A549 (cell line): ENCODE measurements at regions not wholly inside any gene's neighbourhood (a gene's known extent, or its start where the extent isn't known, plus 50 kb on each side); places are given as distances from the start of the nearest gene placed in this dataset.

Experiments
- ATAC-seq, 2 experiments: fragments of 200-7000 bp in 1 of 2; fragments of >200 bp in 1 of 2; cut with Nextera tagmentation in 1 of 2; cut with Tn5 transposase in 1 of 2; 3 replicates each; pipeline versions ENCODE4 v1.8.0 to v1.9.1; 2018 to 2020; ENCODE audit warnings: mild to moderate bottlenecking in 1 of 2, moderate library complexity in 1 of 2
- CTCF ChIA-PET: fragments of 300-600 bp; sonication (Branson Sonifier 250); formaldehyde crosslinking; extraction: SDS; loops from one replicate; lab custom pipeline; 2021; ENCODE audit warnings: antibody characterized with exemption, inconsistent platforms; lab: Yijun Ruan, JAX
- POLR2A ChIA-PET: fragments of 350-600 bp; formaldehyde crosslinking; extraction: SDS; loops from one replicate; lab custom pipeline; 2021; ENCODE audit warnings: antibody characterized with exemption, inconsistent platforms; lab: Yijun Ruan, JAX
- DNase-seq, 2 experiments: peaks; one replicate each; pipeline versions ENCODE4 v3.0.0 to v3.0.0-alpha.2; 2011 to 2016; ENCODE audit warnings: low read depth in 1 of 2, low spot score in 1 of 2
- FAIRE-seq: peaks from 2 replicates; lab custom pipeline; 2011; peaks lifted over from hg19 to GRCh38; lab: Jason Lieb, UNC
- H3K27ac ChIP-seq, 2 experiments: fragments of >200 bp; sonication (Bioruptor Twin); formaldehyde crosslinking; 3 replicates each; pipeline ENCODE4 v1.5.1; 2016 to 2017
- H3K4me1 ChIP-seq: fragments of >200 bp; sonication (Bioruptor Twin); formaldehyde crosslinking; 3 replicates; pipeline ENCODE4 v1.6.1; 2016
- H3K4me2 ChIP-seq: fragments of >200 bp; sonication (Bioruptor Twin); formaldehyde crosslinking; 3 replicates; pipeline ENCODE4 v1.6.1; 2016
- H3K4me3 ChIP-seq: fragments of >200 bp; sonication (Bioruptor Twin); formaldehyde crosslinking; 3 replicates; pipeline ENCODE4 v1.5.1; 2016
- H3K9me3 ChIP-seq: fragments of >200 bp; sonication (Bioruptor Twin); formaldehyde crosslinking; 3 replicates; pipeline ENCODE4 v1.6.1; 2016
- BCL3 ChIP-seq: fragments of >200 bp; sonication (Bioruptor Twin); formaldehyde crosslinking; IDR thresholded peaks from 3 replicates; pipeline ENCODE4 v1.6.1; 2016
- BHLHE40 ChIP-seq: IDR thresholded peaks from 2 replicates; pipeline ENCODE4 v1.6.1; 2012; ENCODE audit warnings: low read depth, low read length, inconsistent platforms
- CBX2 ChIP-seq: fragments of 200-600 bp; sonication (generic); IDR thresholded peaks from 2 replicates; pipeline ENCODE4 v1.6.1; 2016; ENCODE audit warnings: low read depth, mild to moderate bottlenecking, borderline replicate concordance
- CHD4 ChIP-seq: fragments of 200-600 bp; sonication (generic); IDR thresholded peaks from 2 replicates; pipeline ENCODE4 v1.6.1; 2016; ENCODE audit warnings: antibody characterized with exemption, mild to moderate bottlenecking, borderline replicate concordance
- EHF ChIP-seq: fragments of 250-450 bp; sonication (Bioruptor Pico); IDR thresholded peaks from 2 replicates; pipeline ENCODE4 v1.5.0; 2020; ENCODE audit warnings: mild to moderate bottlenecking
- ELK1 ChIP-seq: fragments of 150-350 bp; IDR thresholded peaks from 2 replicates; pipeline ENCODE4 v1.6.1; 2014; ENCODE audit warnings: low read depth, mild to moderate bottlenecking, low read length
- EP300 ChIP-seq, 2 experiments: fragments of >200 bp; sonication (Bioruptor Twin); formaldehyde crosslinking; IDR thresholded peaks; 2 replicates in 1 of 2; 3 replicates in 1 of 2; pipeline ENCODE4 v1.6.1; 2016 to 2017
- FOSL2 ChIP-seq, 2 experiments: fragments of 450-650 bp in 1 of 2; fragments of >200 bp in 1 of 2; sonication (Bioruptor Twin) in 1 of 2; formaldehyde crosslinking; IDR thresholded peaks; 2 replicates each; pipeline versions ENCODE4 v1.5.0 to v1.6.1; 2016 to 2020; ENCODE audit warnings: mild to moderate bottlenecking in 1 of 2, moderate library complexity in 1 of 2
- GATA3 ChIP-seq: IDR thresholded peaks from 2 replicates; pipeline ENCODE4 v1.6.1; 2012; ENCODE audit warnings: borderline replicate concordance
- HDAC2 ChIP-seq: fragments of 200-600 bp; sonication (generic); IDR thresholded peaks from 2 replicates; pipeline ENCODE4 v1.6.1; 2016
- HOXB13 ChIP-seq: fragments of 250-450 bp; sonication (Bioruptor Pico); IDR thresholded peaks from 2 replicates; pipeline ENCODE4 v1.5.0; 2020; ENCODE audit warnings: low read depth, mild to moderate bottlenecking, moderate library complexity
- JUNB ChIP-seq: fragments of >200 bp; sonication (Bioruptor Twin); formaldehyde crosslinking; IDR thresholded peaks from 2 replicates; pipeline ENCODE4 v1.6.1; 2016
- KDM1A ChIP-seq: fragments of 200-600 bp; sonication (generic); IDR thresholded peaks from 2 replicates; pipeline ENCODE4 v1.6.1; 2016; ENCODE audit warnings: low read depth, mild to moderate bottlenecking
- POLR2AphosphoS2 ChIP-seq: conservative IDR thresholded peaks from 2 replicates; pipeline ENCODE4 v1.6.1; 2012; ENCODE audit warnings: low read length, improper control_type of control experiment, inconsistent platforms
- RAD21 ChIP-seq, 2 experiments: fragments of >200 bp in 1 of 2; sonication (Bioruptor Twin) in 1 of 2; formaldehyde crosslinking in 1 of 2; IDR thresholded peaks in 1 of 2; conservative IDR thresholded peaks in 1 of 2; 2 replicates in 1 of 2; 3 replicates in 1 of 2; pipeline ENCODE4 v1.6.1; 2012 to 2018; ENCODE audit warnings: inconsistent platforms in 1 of 2
- RCOR1 ChIP-seq: fragments of 150-350 bp; IDR thresholded peaks from 2 replicates; pipeline ENCODE4 v1.6.1; 2014; ENCODE audit warnings: antibody characterized with exemption, low read length, low read depth
- REST ChIP-seq: fragments of 200-600 bp; sonication (generic); IDR thresholded peaks from 2 replicates; pipeline ENCODE4 v1.6.1; 2016; ENCODE audit warnings: antibody characterized with exemption, mild to moderate bottlenecking, moderate library complexity
- RFX5 ChIP-seq: fragments of 450-650 bp; IDR thresholded peaks from 2 replicates; pipeline ENCODE4 v1.7.1; 2014; ENCODE audit warnings: antibody characterized with exemption, mild to moderate bottlenecking, moderate library complexity
- RNF2 ChIP-seq: fragments of 200-600 bp; sonication (generic); IDR thresholded peaks from 2 replicates; pipeline ENCODE4 v1.6.1; 2016; ENCODE audit warnings: low read depth, mild to moderate bottlenecking, antibody characterized with exemption, moderate library complexity, borderline replicate concordance
- ZC3H11A ChIP-seq: fragments of 450-650 bp; IDR thresholded peaks from 2 replicates; pipeline ENCODE4 v1.6.1; 2014; ENCODE audit warnings: antibody characterized with exemption, mild to moderate bottlenecking
- WGBS: methylation state at CpG from one replicate; pipeline ENCODE4 v1.1.6; 2017; ENCODE audit errors: missing lambda C conversion rate; 5-methylcytosine and 5-hydroxymethylcytosine counted together

- H3K27ac ChIP-seq: no peak overlapping the region
- DNase-seq: no peak
- no peak overlapping the region for H3K4me3 ChIP-seq
- no peak overlapping the region for H3K4me2 ChIP-seq
- WGBS: 76% methylated on average over 5 of the region's 5 CpGs
- no peak for FAIRE-seq
- no peaks in the 10 kb centered on the region for H3K4me1 ChIP-seq
- TF ChIP-seq FOSL2 (IDR thresholded peaks at IDR 0.05) (no peak), FOSL2 (CRISPR knock-in tag; IDR thresholded peaks at IDR 0.05) (no peak), HDAC2 (no peak), CHD4 (no peak), RNF2 (no peak), POLR2AphosphoS2 (no peak), RAD21 (conservative IDR thresholded peaks at IDR 0.05 in 1 of 2, IDR thresholded peaks at IDR 0.05 in 1 of 2) (no peak)
- no peak for ATAC-seq
- ChIA-PET CTCF (interaction anchor here (1.2 to 1.6 kb wide), 3 partner anchors 9 to 520 kb away, joined by 3 to 4 read pairs (median 3); no protein-coding TSS in a partner anchor), POLR2A (no interaction called here)
- H3K9me3 ChIP-seq: no peaks in the 10 kb centered on the region
These were observed 126.8 kb downstream of the MAP3K7 start for GRCh38 chr6:90460051-90460450.

- 38% methylated on average over 2 of the region's 4 CpGs for whole genome bisulfite sequencing
- H3K4me2 ChIP-seq: no peak overlapping the region
- no peak for FAIRE-seq
These were observed 127.6 kb downstream of the MAP3K7 start for GRCh38 chr6:90459225-90459758.

More at GRCh38 chr6:90459225-90459758, 127.6 kb downstream of the MAP3K7 start:
- no peaks in the 10 kb centered on the region for H3K4me1 ChIP-seq
- H3K27ac ChIP-seq: no peak overlapping the region
- POLR2A ChIA-PET: no interaction called here
- TF ChIP-seq BHLHE40: no peak
- no peak for TF ChIP-seq BCL3
- TF ChIP-seq RFX5: no peak
- TF ChIP-seq ZC3H11A: no peak
- no peak for TF ChIP-seq HOXB13 (CRISPR knock-in tag)
- TF ChIP-seq ELK1: no peak
- TF ChIP-seq RCOR1: no peak
- TF ChIP-seq REST: no peak
- no peak for TF ChIP-seq EP300 (IDR thresholded peaks at IDR 0.05)
- TF ChIP-seq JUNB: no peak
- TF ChIP-seq HDAC2: no peak
- TF ChIP-seq KDM1A: no peak
- TF ChIP-seq GATA3: no peak
- no peak for TF ChIP-seq EHF
- TF ChIP-seq CBX2: no peak
- no peak overlapping the region for H3K4me3 ChIP-seq
- no peaks in the 10 kb centered on the region for H3K9me3 ChIP-seq
- no peak for ATAC-seq
- no peak for DNase-seq
- CTCF ChIA-PET: interaction anchor here (1.4 kb wide), 1 partner anchor 10 kb away, joined by 3 read pairs; no protein-coding TSS in a partner anchor
